Ascending aorta (tissue), 2 donors: ENCODE measurements at regions not wholly inside any gene's neighbourhood (a gene's known extent, or its start where the extent isn't known, plus 50 kb on each side); places are given as distances from the start of the nearest gene placed in this dataset.

ENCODE experiments used
- DNase-seq, 2 donors: peaks; one replicate each; pipeline ENCODE4 v3.0.0-alpha.2; 2019; ENCODE audit warnings: low spot score in 2 of 2
- H3K27ac ChIP-seq, 2 donors: fragments of 200-600 bp; sonication (generic); one replicate each; pipeline ENCODE4 v1.5.1; 2016 to 2017; ENCODE audit warnings: mild to moderate bottlenecking in 1 of 2
- H3K27me3 ChIP-seq: fragments of 200-600 bp; sonication (generic); one replicate; pipeline ENCODE4 v1.5.1; 2017
- H3K36me3 ChIP-seq, 2 donors: fragments of 200-600 bp; sonication (generic); one replicate each; pipeline ENCODE4 v1.5.1; 2016
- H3K4me1 ChIP-seq, 2 donors: fragments of 200-600 bp; sonication (generic); one replicate each; pipeline ENCODE4 v1.5.1; 2016 to 2017; ENCODE audit warnings: mild to moderate bottlenecking in 1 of 2
- H3K4me3 ChIP-seq, 2 donors: fragments of 200-600 bp; sonication (generic); one replicate each; pipeline ENCODE4 v1.5.1; 2016 to 2017; ENCODE audit warnings: mild to moderate bottlenecking in 1 of 2
- H3K9me3 ChIP-seq, 2 donors: fragments of 200-600 bp; sonication (generic); one replicate each; pipeline ENCODE4 v1.5.1; 2016
- CTCF ChIP-seq, 3 experiments: fragments of 200-600 bp in 2 of 3; fragments of 450-650 bp in 1 of 3; sonication (generic) in 2 of 3; IDR thresholded peaks; one replicate each; pipeline ENCODE4 v1.5.1; 2016 to 2019; ENCODE audit warnings: antibody characterized with exemption in 3 of 3, mild to moderate bottlenecking in 1 of 3, moderate library complexity in 1 of 3
- intact Hi-C: fragments of 100-400 bp; cut with DNase I; formaldehyde crosslinking; loops from one replicate; pipeline ENCODE4 v1.15.1; 2023

- intact Hi-C loops = no loop called here
- TF ChIP-seq CTCF (IDR thresholded peaks at IDR 0.05) = no peak
These were observed 308.3 kb upstream of the AKR1E2 start for GRCh38 chr10:4517746-4518145.

GRCh38 chr10:4515721-4516120 is 310.3 kb upstream of the AKR1E2 start:
- no peak for TF ChIP-seq CTCF (IDR thresholded peaks at IDR 0.05)
- intact Hi-C loops = no loop called here
- peak overlapping the region in 1 of 2 donors; percentile 22 for H3K27ac ChIP-seq

More at GRCh38 chr10:4517746-4518145, 308.3 kb upstream of the AKR1E2 start:
- no peaks in the 10 kb centered on the region for H3K9me3 ChIP-seq
- no peak overlapping the region for H3K27ac ChIP-seq
- no peak for DNase-seq
- H3K36me3 ChIP-seq = no peaks in the 10 kb centered on the region
- H3K27me3 ChIP-seq = no peaks in the 10 kb centered on the region
- peaks cover 0 to 11% of the 10 kb centered on the region in 2 donors for H3K4me1 ChIP-seq
- H3K4me3 ChIP-seq = no peak overlapping the region

GRCh38 chr10:4514445-4515108 is 311.4 kb upstream of the AKR1E2 start:
- H3K36me3 ChIP-seq = no peaks in the 10 kb centered on the region

More at GRCh38 chr10:4515721-4516120, 310.3 kb upstream of the AKR1E2 start:
- H3K4me3 ChIP-seq = no peak overlapping the region
- no peak for DNase-seq
- H3K36me3 ChIP-seq = no peaks in the 10 kb centered on the region
- no peaks in the 10 kb centered on the region for H3K27me3 ChIP-seq
- no peaks in the 10 kb centered on the region for H3K9me3 ChIP-seq
- peaks cover 0 to 16% of the 10 kb centered on the region in 2 donors for H3K4me1 ChIP-seq

GRCh38 chr10:4512671-4513240 is 313.3 kb upstream of the AKR1E2 start:
- intact Hi-C loops = no loop called here
- Histone ChIP-seq H3K4me1 (peaks cover 0 to 12% of the 10 kb centered on the region in 2 donors), H3K36me3 (no peaks in the 10 kb centered on the region), H3K27ac (no peak overlapping the region), H3K9me3 (no peaks in the 10 kb centered on the region), H3K27me3 (no peaks in the 10 kb centered on the region), H3K4me3 (no peak overlapping the region)
- DNase-seq = no peak
- peak in 2 of 3 experiments; percentile 15 to 55 for TF ChIP-seq CTCF (IDR thresholded peaks at IDR 0.05)

More at GRCh38 chr10:4514445-4515108, 311.4 kb upstream of the AKR1E2 start:
- intact Hi-C loops = no loop called here
- peak in 1 of 2 donors; percentile 80 for DNase-seq
- Histone ChIP-seq H3K4me1 (peaks cover 0 to 12% of the 10 kb centered on the region in 2 donors), H3K27ac (peak overlapping the region; percentile 49 to 50), H3K4me3 (no peak overlapping the region), H3K9me3 (no peaks in the 10 kb centered on the region), H3K27me3 (no peaks in the 10 kb centered on the region)
- TF ChIP-seq CTCF (IDR thresholded peaks at IDR 0.05) = no peak

GRCh38 chr10:4512196-4512595 is 313.8 kb upstream of the AKR1E2 start:
- peaks cover 0 to 12% of the 10 kb centered on the region in 2 donors for H3K4me1 ChIP-seq
- H3K36me3 ChIP-seq = no peaks in the 10 kb centered on the region
- no peak for TF ChIP-seq CTCF (IDR thresholded peaks at IDR 0.05)
- no peaks in the 10 kb centered on the region for H3K27me3 ChIP-seq
- intact Hi-C loops = no loop called here
- H3K27ac ChIP-seq = no peak overlapping the region
- DNase-seq = no peak
- H3K9me3 ChIP-seq = no peaks in the 10 kb centered on the region
- H3K4me3 ChIP-seq = no peak overlapping the region
